ENCODE measurements at regions not wholly inside any gene's neighbourhood (a gene's known extent, or its start where the extent isn't known, plus 50 kb on each side); places are given as distances from the start of the nearest gene placed in this dataset.

GRCh38 chr18:30743033-30743432 lies 299.5 kb downstream of the DSC3 start:
- intact Hi-C loops (cut with DNase I, micrococcal nuclease) = no loop called here
- no peak for ATAC-seq
- Histone ChIP-seq H3K4me1 (ENCODE audit: low read depth) (no peaks in the 10 kb centered on the region), H3K36me3 (ENCODE audit: low read depth) (no peaks in the 10 kb centered on the region), H3K9me3 (no peaks in the 10 kb centered on the region), H3K4me3 (no peak overlapping the region)
- no peak for DNase-seq
- no peak for TF ChIP-seq CTCF (IDR thresholded peaks at IDR 0.05)

- H3K36me3 ChIP-seq (ENCODE audit: low read depth) = no peaks in the 10 kb centered on the region
- intact Hi-C loops (cut with DNase I, micrococcal nuclease) = no loop called here
- no peak for TF ChIP-seq CTCF (IDR thresholded peaks at IDR 0.05)
- no peaks in the 10 kb centered on the region for H3K9me3 ChIP-seq
- no peak for DNase-seq
- no peaks in the 10 kb centered on the region for H3K4me1 ChIP-seq (ENCODE audit: low read depth)
- H3K4me3 ChIP-seq = no peak overlapping the region
- ATAC-seq = no peak
Observed at GRCh38 chr18:30730915-30731314, 311.6 kb downstream of the DSC3 start.

GRCh38 chr18:30727849-30728248 lies 314.7 kb downstream of the DSC3 start:
- ATAC-seq = no peak
- no peak for DNase-seq
- Histone ChIP-seq H3K4me1 (ENCODE audit: low read depth) (no peaks in the 10 kb centered on the region), H3K36me3 (ENCODE audit: low read depth) (no peaks in the 10 kb centered on the region), H3K9me3 (no peaks in the 10 kb centered on the region), H3K4me3 (no peak overlapping the region)
- TF ChIP-seq CTCF (IDR thresholded peaks at IDR 0.05) = no peak
- intact Hi-C loops (cut with DNase I, micrococcal nuclease) = loop anchor here in 1 of 2 donors (10.0 kb wide), 1 partner anchor 63 kb away; no protein-coding TSS in a partner anchor

GRCh38 chr18:30713299-30713698 lies 329.2 kb downstream of the DSC3 start:
- Histone ChIP-seq H3K4me1 (ENCODE audit: low read depth) (no peaks in the 10 kb centered on the region), H3K4me3 (no peak overlapping the region), H3K9me3 (no peaks in the 10 kb centered on the region), H3K36me3 (ENCODE audit: low read depth) (no peaks in the 10 kb centered on the region)
- no peak for ATAC-seq
- intact Hi-C loops (cut with DNase I, micrococcal nuclease) = no loop called here
- no peak for TF ChIP-seq CTCF (IDR thresholded peaks at IDR 0.05)
- no peak for DNase-seq

- intact Hi-C loops (cut with DNase I, micrococcal nuclease) = no loop called here
- Histone ChIP-seq H3K36me3 (ENCODE audit: low read depth) (no peaks in the 10 kb centered on the region), H3K9me3 (no peaks in the 10 kb centered on the region), H3K4me3 (no peak overlapping the region), H3K4me1 (ENCODE audit: low read depth) (no peaks in the 10 kb centered on the region)
- ATAC-seq (no peak), DNase-seq (no peak)
- no peak for TF ChIP-seq CTCF (IDR thresholded peaks at IDR 0.05)
Observed at GRCh38 chr18:30712383-30712782, 330.2 kb downstream of the DSC3 start.

- intact Hi-C loops (cut with DNase I, micrococcal nuclease) = no loop called here
- ATAC-seq (no peak), DNase-seq (no peak)
- no peaks in the 10 kb centered on the region for H3K9me3 ChIP-seq
- no peaks in the 10 kb centered on the region for H3K4me1 ChIP-seq (ENCODE audit: low read depth)
- H3K4me3 ChIP-seq = no peak overlapping the region
- no peak for TF ChIP-seq CTCF (IDR thresholded peaks at IDR 0.05)
- H3K36me3 ChIP-seq (ENCODE audit: low read depth) = no peaks in the 10 kb centered on the region
Observed at GRCh38 chr18:30709595-30709994, 332.9 kb downstream of the DSC3 start.

Measured in mucosa of descending colon (tissue), 3 donors.